Prostate gland (tissue), 2 donors: ENCODE measurements at regions not wholly inside any gene's neighbourhood (a gene's known extent, or its start where the extent isn't known, plus 50 kb on each side); places are given as distances from the start of the nearest gene placed in this dataset.

ENCODE experiments used
- POLR2A ChIP-seq: fragments of 450-650 bp; IDR thresholded peaks from one replicate; pipeline ENCODE4 v1.6.1; 2016; ENCODE audit warnings: antibody characterized with exemption, mild to moderate bottlenecking
- POLR2AphosphoS5 ChIP-seq: sonication (generic); formaldehyde crosslinking; IDR thresholded peaks from one replicate; pipeline ENCODE4 v1.6.1; 2017; ENCODE audit warnings: antibody characterized with exemption
- TF ChIP-seq, protein P1 (sequence below), 4 experiments: fragments of 200-600 bp in 2 of 4; fragments of 450-650 bp in 2 of 4; sonication (generic) in 2 of 4; IDR thresholded peaks; 1 replicate in 3 of 4; 2 replicates in 1 of 4; pipeline ENCODE4 v1.5.1; 2016 to 2019; ENCODE audit warnings: antibody characterized with exemption in 4 of 4, mild to moderate bottlenecking in 2 of 4, moderate library complexity in 2 of 4

DNA sequence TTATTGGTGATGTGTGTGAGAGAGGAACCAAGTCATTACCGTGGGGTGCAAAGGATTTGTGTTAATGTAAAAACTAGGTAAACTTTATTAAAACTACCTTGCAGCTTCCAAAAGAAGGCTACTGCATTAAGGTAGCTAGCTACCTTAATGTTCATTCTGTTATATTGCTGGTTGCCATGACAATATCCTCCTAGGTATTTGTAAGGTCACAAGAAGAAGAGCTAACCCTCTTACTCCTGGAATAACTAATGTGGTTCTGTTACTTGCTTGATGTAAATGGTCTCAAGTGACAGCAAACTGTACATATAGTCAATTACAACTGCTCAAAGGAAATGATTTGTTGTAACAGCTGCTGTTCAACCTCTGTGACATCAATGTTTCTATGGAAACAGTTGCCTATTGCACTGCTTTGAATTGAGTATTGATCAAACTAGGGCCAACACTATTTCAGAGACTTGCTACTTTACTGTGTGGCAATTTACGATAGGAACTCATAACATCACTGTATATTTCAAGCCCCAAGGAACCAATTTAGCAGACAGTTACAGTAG lies 319.8 kb upstream of the HNRNPA3 start:
- TF ChIP-seq, protein P1, sequence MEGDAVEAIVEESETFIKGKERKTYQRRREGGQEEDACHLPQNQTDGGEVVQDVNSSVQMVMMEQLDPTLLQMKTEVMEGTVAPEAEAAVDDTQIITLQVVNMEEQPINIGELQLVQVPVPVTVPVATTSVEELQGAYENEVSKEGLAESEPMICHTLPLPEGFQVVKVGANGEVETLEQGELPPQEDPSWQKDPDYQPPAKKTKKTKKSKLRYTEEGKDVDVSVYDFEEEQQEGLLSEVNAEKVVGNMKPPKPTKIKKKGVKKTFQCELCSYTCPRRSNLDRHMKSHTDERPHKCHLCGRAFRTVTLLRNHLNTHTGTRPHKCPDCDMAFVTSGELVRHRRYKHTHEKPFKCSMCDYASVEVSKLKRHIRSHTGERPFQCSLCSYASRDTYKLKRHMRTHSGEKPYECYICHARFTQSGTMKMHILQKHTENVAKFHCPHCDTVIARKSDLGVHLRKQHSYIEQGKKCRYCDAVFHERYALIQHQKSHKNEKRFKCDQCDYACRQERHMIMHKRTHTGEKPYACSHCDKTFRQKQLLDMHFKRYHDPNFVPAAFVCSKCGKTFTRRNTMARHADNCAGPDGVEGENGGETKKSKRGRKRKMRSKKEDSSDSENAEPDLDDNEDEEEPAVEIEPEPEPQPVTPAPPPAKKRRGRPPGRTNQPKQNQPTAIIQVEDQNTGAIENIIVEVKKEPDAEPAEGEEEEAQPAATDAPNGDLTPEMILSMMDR (IDR thresholded peaks at IDR 0.05): no peak
- TF ChIP-seq POLR2A: no peak
- no peak for TF ChIP-seq POLR2AphosphoS5
